Activated naive CD8-positive, alpha-beta T cell (primary cell): ENCODE measurements at regions not wholly inside any gene's neighbourhood (a gene's known extent, or its start where the extent isn't known, plus 50 kb on each side); places are given as distances from the start of the nearest gene placed in this dataset.
"Not testable (repeated sequence)": the region's sequence is repeated elsewhere in the genome, so short reads cannot be mapped to it uniquely, and the experiment has no call there.

Source experiments
- H3K27ac Mint-ChIP-seq: one replicate; pipeline ENCODE4 v1.8.0; 2021; ENCODE audit warnings: mixed read lengths
- H3K27me3 Mint-ChIP-seq: one replicate; pipeline ENCODE4 v1.8.0; 2021; ENCODE audit warnings: mixed read lengths
- H3K36me3 Mint-ChIP-seq: one replicate; pipeline ENCODE4 v1.8.0; 2021; ENCODE audit warnings: mixed read lengths
- H3K4me1 Mint-ChIP-seq: one replicate; pipeline ENCODE4 v1.8.0; 2021; ENCODE audit warnings: low read depth, mixed read lengths
- H3K4me3 Mint-ChIP-seq: one replicate; pipeline ENCODE4 v1.8.0; 2021; ENCODE audit warnings: mild to moderate bottlenecking, mixed read lengths
- H3K9me3 Mint-ChIP-seq: one replicate; pipeline ENCODE4 v1.8.0; 2021; ENCODE audit warnings: low read depth, mixed read lengths

- H3K27me3 Mint-ChIP-seq, H3K4me1 Mint-ChIP-seq, H3K27ac Mint-ChIP-seq, H3K4me3 Mint-ChIP-seq, H3K9me3 Mint-ChIP-seq, H3K36me3 Mint-ChIP-seq: not testable (repeated sequence)
Measured at GRCh38 chr21:6098191-6098935, 4423.0 kb upstream of the TPTE start.

- not testable (repeated sequence) for H3K27ac Mint-ChIP-seq, H3K36me3 Mint-ChIP-seq, H3K4me3 Mint-ChIP-seq, H3K9me3 Mint-ChIP-seq, H3K4me1 Mint-ChIP-seq, H3K27me3 Mint-ChIP-seq
Measured at GRCh38 chr21:6101588-6101987, 4419.8 kb upstream of the TPTE start.

GRCh38 chr21:6104546-6104945 lies 4416.8 kb upstream of the TPTE start:
- not testable (repeated sequence) for H3K36me3 Mint-ChIP-seq, H3K27me3 Mint-ChIP-seq, H3K4me1 Mint-ChIP-seq, H3K9me3 Mint-ChIP-seq, H3K4me3 Mint-ChIP-seq, H3K27ac Mint-ChIP-seq

- H3K9me3 Mint-ChIP-seq, H3K27me3 Mint-ChIP-seq, H3K27ac Mint-ChIP-seq, H3K36me3 Mint-ChIP-seq, H3K4me1 Mint-ChIP-seq, H3K4me3 Mint-ChIP-seq: not testable (repeated sequence)
Measured at GRCh38 chr21:6106686-6107567, 4414.5 kb upstream of the TPTE start.

- not testable (repeated sequence) for H3K27me3 Mint-ChIP-seq, H3K4me1 Mint-ChIP-seq, H3K9me3 Mint-ChIP-seq, H3K27ac Mint-ChIP-seq, H3K4me3 Mint-ChIP-seq, H3K36me3 Mint-ChIP-seq
Measured at GRCh38 chr21:6108894-6109293, 4412.5 kb upstream of the TPTE start.

GRCh38 chr21:6109774-6110173 lies 4411.6 kb upstream of the TPTE start:
- H3K4me1 Mint-ChIP-seq, H3K36me3 Mint-ChIP-seq, H3K4me3 Mint-ChIP-seq, H3K27me3 Mint-ChIP-seq, H3K27ac Mint-ChIP-seq, H3K9me3 Mint-ChIP-seq: not testable (repeated sequence)

GRCh38 chr21:6110716-6111343 lies 4410.6 kb upstream of the TPTE start:
- H3K4me1 Mint-ChIP-seq, H3K4me3 Mint-ChIP-seq, H3K27ac Mint-ChIP-seq, H3K27me3 Mint-ChIP-seq, H3K9me3 Mint-ChIP-seq, H3K36me3 Mint-ChIP-seq: not testable (repeated sequence)

- H3K27me3 Mint-ChIP-seq, H3K36me3 Mint-ChIP-seq, H3K27ac Mint-ChIP-seq, H3K9me3 Mint-ChIP-seq, H3K4me1 Mint-ChIP-seq, H3K4me3 Mint-ChIP-seq: not testable (repeated sequence)
Measured at GRCh38 chr21:6111354-6111753, 4410.0 kb upstream of the TPTE start.

- not testable (repeated sequence) for H3K36me3 Mint-ChIP-seq, H3K4me1 Mint-ChIP-seq, H3K9me3 Mint-ChIP-seq
Measured at GRCh38 chr21:6118336-6118735, 4403.0 kb upstream of the TPTE start.

GRCh38 chr21:6120863-6121262 lies 4400.5 kb upstream of the TPTE start:
- H3K27me3 Mint-ChIP-seq, H3K4me1 Mint-ChIP-seq, H3K4me3 Mint-ChIP-seq, H3K27ac Mint-ChIP-seq, H3K9me3 Mint-ChIP-seq, H3K36me3 Mint-ChIP-seq: not testable (repeated sequence)

More at GRCh38 chr21:6118336-6118735, 4403.0 kb upstream of the TPTE start:
- H3K27ac Mint-ChIP-seq, H3K27me3 Mint-ChIP-seq, H3K4me3 Mint-ChIP-seq: not testable (repeated sequence)

- not testable (repeated sequence) for H3K4me3 Mint-ChIP-seq, H3K27ac Mint-ChIP-seq, H3K27me3 Mint-ChIP-seq, H3K9me3 Mint-ChIP-seq, H3K36me3 Mint-ChIP-seq, H3K4me1 Mint-ChIP-seq
Measured at GRCh38 chr21:6122629-6123028, 4398.8 kb upstream of the TPTE start.

- H3K4me3 Mint-ChIP-seq: peak overlapping the region; percentile 20
- H3K4me1 Mint-ChIP-seq, H3K27ac Mint-ChIP-seq, H3K36me3 Mint-ChIP-seq, H3K9me3 Mint-ChIP-seq, H3K27me3 Mint-ChIP-seq: not testable (repeated sequence)
Measured at GRCh38 chr21:6123224-6123623, 4398.2 kb upstream of the TPTE start.

- H3K27ac Mint-ChIP-seq, H3K4me1 Mint-ChIP-seq, H3K4me3 Mint-ChIP-seq, H3K27me3 Mint-ChIP-seq, H3K9me3 Mint-ChIP-seq, H3K36me3 Mint-ChIP-seq: not testable (repeated sequence)
Measured at GRCh38 chr21:6125549-6126240, 4395.7 kb upstream of the TPTE start.

- not testable (repeated sequence) for H3K27ac Mint-ChIP-seq, H3K9me3 Mint-ChIP-seq, H3K27me3 Mint-ChIP-seq, H3K4me1 Mint-ChIP-seq, H3K36me3 Mint-ChIP-seq, H3K4me3 Mint-ChIP-seq
Measured at GRCh38 chr21:6126976-6127732, 4394.2 kb upstream of the TPTE start.

GRCh38 chr21:6130734-6131133 lies 4390.6 kb upstream of the TPTE start:
- not testable (repeated sequence) for H3K36me3 Mint-ChIP-seq, H3K4me1 Mint-ChIP-seq, H3K27me3 Mint-ChIP-seq

More at GRCh38 chr21:6130734-6131133, 4390.6 kb upstream of the TPTE start:
- H3K27ac Mint-ChIP-seq, H3K4me3 Mint-ChIP-seq, H3K9me3 Mint-ChIP-seq: not testable (repeated sequence)
